ENCODE measurements at regions not wholly inside any gene's neighbourhood (a gene's known extent, or its start where the extent isn't known, plus 50 kb on each side); places are given as distances from the start of the nearest gene placed in this dataset.

GRCh38 chr7:13181216-13181615 is 493.8 kb downstream of the ARL4A start:
- intact Hi-C loops (cut with micrococcal nuclease) = no loop called here
- H3K9me3 ChIP-seq (replicated peaks; ENCODE audit: control insufficient read depth, insufficient read depth, low read length) = no peaks in the 10 kb centered on the region
- dilution Hi-C loops (cut with MboI; ENCODE audit: extremely low pct_ligation_motif_present, low sequenced_read_pairs) = no loop called here
- no peak overlapping the region for H3K27ac ChIP-seq (ENCODE audit: insufficient read depth, low read depth, low read length)
- POLR2A ChIA-PET = no interaction called here
- no peak overlapping the region for H2AFZ ChIP-seq (ENCODE audit: low read depth, low read length)
- H3K27me3 ChIP-seq (ENCODE audit: control insufficient read depth in 2 of 2, insufficient read depth in 2 of 2, low read length in 2 of 2) = no peaks in the 10 kb centered on the region
- H3K4me3 ChIP-seq (replicated peaks in 1 of 3; ENCODE audit: insufficient read depth in 1 of 3, low read depth in 1 of 3, low read length in 3 of 3) = no peak overlapping the region
- no peaks in the 10 kb centered on the region for H3K4me1 ChIP-seq (ENCODE audit: control insufficient read depth, extremely low read depth, insufficient read depth, low read length)
- FAIRE-seq = no peak
- CTCF ChIA-PET = interaction anchor here (0.5 kb wide), 1 partner anchor 254 kb away, joined by 4 read pairs; no protein-coding TSS in a partner anchor
- no peaks in the 10 kb centered on the region for H4K20me1 ChIP-seq (replicated peaks; ENCODE audit: control insufficient read depth, extremely low read depth, insufficient read depth, low read length)
- no peaks in the 10 kb centered on the region for H3K9me1 ChIP-seq (replicated peaks; ENCODE audit: control insufficient read depth, extremely low read depth, insufficient read depth, low read length)
- no peak overlapping the region for H3K4me2 ChIP-seq (ENCODE audit: insufficient read depth, low read length)
- H3K79me2 ChIP-seq (ENCODE audit: control insufficient read depth, insufficient read depth, low read length) = no peaks in the 10 kb centered on the region
- H3K36me3 ChIP-seq (ENCODE audit: control insufficient read depth in 2 of 2, extremely low read depth in 1 of 2, insufficient read depth in 2 of 2, low read length in 2 of 2) = no peaks in the 10 kb centered on the region
- TF ChIP-seq EZH2 (IDR thresholded peaks at IDR 0.05; ENCODE audit: borderline replicate concordance, low read depth, low read length, severe bottlenecking) = no peak
- TF ChIP-seq MAX (IDR thresholded peaks at IDR 0.05; ENCODE audit: insufficient read depth, insufficient read length) = no peak
- TF ChIP-seq POLR2AphosphoS5 (IDR thresholded peaks at IDR 0.05; ENCODE audit: insufficient read depth, low read depth, low read length) = no peak
- TF ChIP-seq FOS (IDR thresholded peaks at IDR 0.05; ENCODE audit: borderline replicate concordance, insufficient read depth, low read length) = no peak
- no peak for TF ChIP-seq MYC (IDR thresholded peaks at IDR 0.05; ENCODE audit: low read depth, low read length)
- TF ChIP-seq GATA2 (IDR thresholded peaks at IDR 0.05; ENCODE audit: insufficient read depth, insufficient read length, low read depth, low read length) = no peak
- TF ChIP-seq CTCF (IDR thresholded peaks at IDR 0.05; ENCODE audit: extremely low read depth in 1 of 2, insufficient read depth in 1 of 2, low read depth in 1 of 2, low read length in 2 of 2) = no peak
- TF ChIP-seq JUN (IDR thresholded peaks at IDR 0.05; ENCODE audit: borderline replicate concordance, insufficient read depth, insufficient read length, low read depth) = no peak
- BruUV-seq (replicated peaks) = no TSS peak
- H3K9ac ChIP-seq (replicated peaks; ENCODE audit: extremely low read depth, insufficient read depth, low read length) = no peak overlapping the region
- no peak for DNase-seq (ENCODE audit: low read depth, low spot score)

All from endothelial cell of umbilical vein (primary cell).